Smooth muscle cell (in vitro differentiated cells): ENCODE measurements at regions not wholly inside any gene's neighbourhood (a gene's known extent, or its start where the extent isn't known, plus 50 kb on each side); places are given as distances from the start of the nearest gene placed in this dataset.

Experiments
- DNase-seq: peaks from one replicate; lab custom pipeline; 2025; ENCODE audit not compliant: unreplicated experiment; lab: John Stamatoyannopoulos, UW
- H2AFZ ChIP-seq: fragments of 200-600 bp; sonication (generic); 2 replicates; pipeline ENCODE4 v1.6.0; 2016; ENCODE audit warnings: antibody characterized with exemption, low read depth, mild to moderate bottlenecking
- H3F3A ChIP-seq: fragments of 200-600 bp; sonication (generic); 2 replicates; pipeline ENCODE4 v1.6.0; 2017; ENCODE audit warnings: antibody characterized with exemption, low read depth
- H3K27ac ChIP-seq: fragments of 200-600 bp; sonication (generic); 2 replicates; pipeline ENCODE4 v1.5.1; 2016; ENCODE audit warnings: low read depth, mild to moderate bottlenecking
- H3K27me3 ChIP-seq: fragments of 200-600 bp; sonication (generic); 2 replicates; pipeline ENCODE4 v1.6.1; 2016; ENCODE audit warnings: low read depth, mild to moderate bottlenecking
- H3K36me3 ChIP-seq: fragments of 200-600 bp; sonication (generic); 2 replicates; pipeline ENCODE4 v1.5.1; 2016; ENCODE audit warnings: low read depth
- H3K4me1 ChIP-seq: fragments of 200-600 bp; sonication (generic); 2 replicates; pipeline ENCODE4 v1.5.1; 2016; ENCODE audit warnings: low read depth
- H3K4me2 ChIP-seq: fragments of 200-600 bp; sonication (generic); 2 replicates; pipeline ENCODE4 v1.6.0; 2016; ENCODE audit warnings: mild to moderate bottlenecking
- H3K4me3 ChIP-seq: fragments of 200-600 bp; sonication (generic); 2 replicates; pipeline ENCODE4 v1.5.1; 2016; ENCODE audit warnings: mild to moderate bottlenecking
- H3K79me2 ChIP-seq: fragments of 200-600 bp; sonication (generic); 2 replicates; pipeline ENCODE4 v1.6.0; 2016; ENCODE audit warnings: low read depth, mild to moderate bottlenecking
- H3K9ac ChIP-seq: fragments of 200-600 bp; sonication (generic); 2 replicates; pipeline ENCODE4 v1.6.0; 2016; ENCODE audit warnings: low read depth
- H3K9me3 ChIP-seq: fragments of 200-600 bp; sonication (generic); replicated peaks from 2 replicates; pipeline ENCODE4 v1.5.1; 2016; ENCODE audit warnings: low read depth
- H4K20me1 ChIP-seq: fragments of 200-600 bp; sonication (generic); 2 replicates; pipeline ENCODE4 v1.6.0; 2016; ENCODE audit warnings: low read depth
- CTCF ChIP-seq: fragments of 200-600 bp; sonication (generic); IDR thresholded peaks from 2 replicates; pipeline ENCODE4 v1.5.1; 2017; ENCODE audit warnings: borderline replicate concordance, mild to moderate bottlenecking, antibody characterized with exemption; ENCODE audit not compliant: insufficient read depth, poor library complexity, severe bottlenecking
- WGBS: methylation state at CpG from one replicate; pipeline ENCODE4 v1.1.7; 2016; ENCODE audit warnings: low lambda C conversion rate; 5-methylcytosine and 5-hydroxymethylcytosine counted together

- Histone ChIP-seq H3K27ac (no peak overlapping the region), H2AFZ (no peak overlapping the region), H3K9me3 (no peaks in the 10 kb centered on the region), H3F3A (no peaks in the 10 kb centered on the region), H3K9ac (no peak overlapping the region), H3K4me2 (no peak overlapping the region), H3K36me3 (no peaks in the 10 kb centered on the region), H3K4me1 (no peaks in the 10 kb centered on the region), H3K27me3 (peaks cover 21% of the 10 kb centered on the region), H3K79me2 (no peaks in the 10 kb centered on the region), H3K4me3 (no peak overlapping the region), H4K20me1 (no peaks in the 10 kb centered on the region)
- DNase-seq, result no peak
- no peak for TF ChIP-seq CTCF
- 89% methylated on average over 15 of the region's 15 CpGs for WGBS
Measured at GRCh38 chr12:111193977-111194702, 174.8 kb downstream of the PHETA1 start.

- 89% methylated on average over 14 of the region's 14 CpGs for WGBS
- no peak overlapping the region for H3K27ac ChIP-seq
- no peak overlapping the region for H3K4me2 ChIP-seq
- no peak overlapping the region for H3K4me3 ChIP-seq
- peaks cover 21% of the 10 kb centered on the region for H3K27me3 ChIP-seq
- no peaks in the 10 kb centered on the region for H3F3A ChIP-seq
- H3K4me1 ChIP-seq, result no peaks in the 10 kb centered on the region
- no peaks in the 10 kb centered on the region for H4K20me1 ChIP-seq
- H3K36me3 ChIP-seq, result no peaks in the 10 kb centered on the region
- H3K79me2 ChIP-seq, result no peaks in the 10 kb centered on the region
- H3K9ac ChIP-seq, result no peak overlapping the region
- TF ChIP-seq CTCF, result no peak
- no peak for DNase-seq
- no peaks in the 10 kb centered on the region for H3K9me3 ChIP-seq
- H2AFZ ChIP-seq, result no peak overlapping the region
Measured at GRCh38 chr12:111193496-111193895, 175.4 kb downstream of the PHETA1 start.

GRCh38 chr12:111193067-111193466 lies 175.8 kb downstream of the PHETA1 start:
- H3K27me3 ChIP-seq, result peaks cover 21% of the 10 kb centered on the region
- WGBS, result 90% methylated on average over 8 of the region's 8 CpGs

More at GRCh38 chr12:111193067-111193466, 175.8 kb downstream of the PHETA1 start:
- no peak for DNase-seq
- Histone ChIP-seq H4K20me1 (no peaks in the 10 kb centered on the region), H3K4me3 (no peak overlapping the region), H3K79me2 (no peaks in the 10 kb centered on the region), H3K4me1 (no peaks in the 10 kb centered on the region), H3K9ac (no peak overlapping the region), H3K4me2 (no peak overlapping the region), H3K9me3 (no peaks in the 10 kb centered on the region), H3K36me3 (no peaks in the 10 kb centered on the region), H2AFZ (no peak overlapping the region), H3K27ac (no peak overlapping the region), H3F3A (no peaks in the 10 kb centered on the region)
- TF ChIP-seq CTCF, result no peak
